ENCODE measurements at regions not wholly inside any gene's neighbourhood (a gene's known extent, or its start where the extent isn't known, plus 50 kb on each side); places are given as distances from the start of the nearest gene placed in this dataset.

GRCh38 chr7:46530081-46530750, 609.1 kb upstream of the IGFBP3 start:
- Histone ChIP-seq H3K4me3 (ENCODE audit: low read depth, low read length) (no peak overlapping the region), H3K27ac (no peak overlapping the region)

GRCh38 chr7:46527360-46527759, 606.3 kb upstream of the IGFBP3 start:
- TF ChIP-seq CTCF (IDR thresholded peaks at IDR 0.05; ENCODE audit: low read depth, low read length, missing control alignments), result no peak
- in situ Hi-C loops (cut with HindIII; ENCODE audit: low pct_ligation_motif_present, low sequenced_read_pairs), result loop anchor here (25.0 kb wide), 1 partner anchor 140 kb away; no protein-coding TSS in a partner anchor
- H3K27me3 ChIP-seq (replicated peaks), result no peaks in the 10 kb centered on the region
- no peak for DNase-seq
- H3K27ac ChIP-seq, result no peak overlapping the region
- no peaks in the 10 kb centered on the region for H3K36me3 ChIP-seq (replicated peaks)
- H3K4me3 ChIP-seq (ENCODE audit: low read depth, low read length), result no peak overlapping the region

More at GRCh38 chr7:46530081-46530750, 609.1 kb upstream of the IGFBP3 start:
- no peak for TF ChIP-seq CTCF (IDR thresholded peaks at IDR 0.05; ENCODE audit: low read depth, low read length, missing control alignments)
- in situ Hi-C loops (cut with HindIII; ENCODE audit: low pct_ligation_motif_present, low sequenced_read_pairs), result loop anchor here (25.0 kb wide), 1 partner anchor 143 kb away; no protein-coding TSS in a partner anchor
- no peak for DNase-seq
- Histone ChIP-seq H3K27me3 (replicated peaks) (no peaks in the 10 kb centered on the region), H3K36me3 (replicated peaks) (no peaks in the 10 kb centered on the region)

- peak; percentile 56 for DNase-seq
- Histone ChIP-seq H3K27me3 (replicated peaks) (no peaks in the 10 kb centered on the region), H3K4me3 (ENCODE audit: low read depth, low read length) (no peak overlapping the region), H3K36me3 (replicated peaks) (no peaks in the 10 kb centered on the region), H3K27ac (no peak overlapping the region)
- no peak for TF ChIP-seq CTCF (IDR thresholded peaks at IDR 0.05; ENCODE audit: low read depth, low read length, missing control alignments)
- in situ Hi-C loops (cut with HindIII; ENCODE audit: low pct_ligation_motif_present, low sequenced_read_pairs), result loop anchor here (25.0 kb wide), 1 partner anchor 139 kb away; no protein-coding TSS in a partner anchor
Observed at GRCh38 chr7:46525876-46526275, 604.8 kb upstream of the IGFBP3 start.

GRCh38 chr7:46524350-46524749, 603.3 kb upstream of the IGFBP3 start:
- no peak for TF ChIP-seq CTCF (IDR thresholded peaks at IDR 0.05; ENCODE audit: low read depth, low read length, missing control alignments)
- Histone ChIP-seq H3K27ac (no peak overlapping the region), H3K36me3 (replicated peaks) (no peaks in the 10 kb centered on the region), H3K27me3 (replicated peaks) (no peaks in the 10 kb centered on the region), H3K4me3 (ENCODE audit: low read depth, low read length) (no peak overlapping the region)
- no peak for DNase-seq
- in situ Hi-C loops (cut with HindIII; ENCODE audit: low pct_ligation_motif_present, low sequenced_read_pairs), result no loop called here

GRCh38 chr7:46522354-46522906, 601.4 kb upstream of the IGFBP3 start:
- no peak overlapping the region for H3K4me3 ChIP-seq (ENCODE audit: low read depth, low read length)
- in situ Hi-C loops (cut with HindIII; ENCODE audit: low pct_ligation_motif_present, low sequenced_read_pairs), result no loop called here
- TF ChIP-seq CTCF (IDR thresholded peaks at IDR 0.05; ENCODE audit: low read depth, low read length, missing control alignments), result no peak
- no peaks in the 10 kb centered on the region for H3K27me3 ChIP-seq (replicated peaks)
- H3K27ac ChIP-seq, result no peak overlapping the region
- DNase-seq, result no peak
- H3K36me3 ChIP-seq (replicated peaks), result no peaks in the 10 kb centered on the region

Data from brain microvascular endothelial cell (primary cell).